ENCODE measurements at regions not wholly inside any gene's neighbourhood (a gene's known extent, or its start where the extent isn't known, plus 50 kb on each side); places are given as distances from the start of the nearest gene placed in this dataset.

- no peak for TF ChIP-seq AKNA (CRISPR knock-in tag; IDR thresholded peaks at IDR 0.05; ENCODE audit: borderline replicate concordance)
Measured at GRCh38 chr16:27651301-27651700, 101.4 kb downstream of the KATNIP start (continued).

- no peak for FAIRE-seq
- in situ Hi-C loops (cut with HindIII; ENCODE audit: extremely low pct_ligation_motif_present, low pct_unique_long_range_greater_than_20kb): no loop called here
- Histone ChIP-seq H4K20me1 (ENCODE audit: insufficient read depth, low read length) (no peaks in the 10 kb centered on the region), H3K27me3 (ENCODE audit: control insufficient read depth in 1 of 2, insufficient read depth in 2 of 2, low read length in 2 of 2) (no peaks in the 10 kb centered on the region), H3K36me3 (replicated peaks in 1 of 2; ENCODE audit: control insufficient read depth in 1 of 2, insufficient read depth in 2 of 2, low read length in 2 of 2) (peaks cover 0 to 3% of the 10 kb centered on the region in 2 experiments; a peak in 1 of 5 replicates), H3K4me3 (replicated peaks in 1 of 3; ENCODE audit: insufficient read depth in 1 of 3, low read depth in 2 of 3, low read length in 3 of 3) (no peak overlapping the region), H2AFZ (ENCODE audit: low read length) (no peak overlapping the region), H3K27ac (ENCODE audit: extremely low read length, insufficient read depth, low read length) (no peak overlapping the region), H3K79me2 (ENCODE audit: insufficient read depth, low read length) (no peaks in the 10 kb centered on the region), H3K9ac (ENCODE audit: insufficient read depth, low read depth, low read length) (no peak overlapping the region), H3K4me2 (ENCODE audit: low read depth, low read length) (no peak overlapping the region), H3K9me3 (ENCODE audit: low read length) (no peaks in the 10 kb centered on the region), H3K4me1 (ENCODE audit: insufficient read depth, low read length) (no peaks in the 10 kb centered on the region)
- ChIA-PET POLR2A (no interaction called here), CTCF (ENCODE audit: low intra/inter-chr PET ratio, low total read pairs) (no interaction called here)
- intact Hi-C loops (cut with micrococcal nuclease; ENCODE audit: unreplicated experiment): no loop called here
- WGBS (ENCODE audit: low lambda C conversion rate): 97% methylated on average over 6 of the region's 6 CpGs
- BruUV-seq (replicated peaks): no TSS peak
- no peak for ATAC-seq
- DNase-seq (ENCODE audit: low spot score): no peak
- TF ChIP-seq ZNF407 (CRISPR knock-in tag; IDR thresholded peaks at IDR 0.05; ENCODE audit: not compliant biosample characterization) (no peak), PHF20 (CRISPR knock-in tag; IDR thresholded peaks at IDR 0.05) (no peak), ZNF562 (CRISPR knock-in tag; IDR thresholded peaks at IDR 0.05; ENCODE audit: borderline replicate concordance) (no peak), ZNF607 (CRISPR knock-in tag; IDR thresholded peaks at IDR 0.05; ENCODE audit: borderline replicate concordance) (no peak), CAMTA2 (CRISPR knock-in tag; IDR thresholded peaks at IDR 0.05; ENCODE audit: borderline replicate concordance) (no peak), ZNF563 (CRISPR knock-in tag; IDR thresholded peaks at IDR 0.05) (no peak)
Measured at GRCh38 chr16:27657811-27658210, 107.9 kb downstream of the KATNIP start.

All from HepG2 (cell line).